ENCODE measurements at regions not wholly inside any gene's neighbourhood (a gene's known extent, or its start where the extent isn't known, plus 50 kb on each side); places are given as distances from the start of the nearest gene placed in this dataset.

GRCh38 chr9:28034242-28034641 lies 461.0 kb upstream of the C9orf72 start:
- H3K4me3 ChIP-seq (replicated peaks in 1 of 2; ENCODE audit: low read depth in 1 of 2, low read length in 2 of 2), result no peak overlapping the region
- no peak for ATAC-seq
- CTCF ChIA-PET, result no interaction called here

More at GRCh38 chr9:28034242-28034641, 461.0 kb upstream of the C9orf72 start:
- H3K9ac ChIP-seq (ENCODE audit: low read length), result no peak overlapping the region
- TF ChIP-seq POLR2AphosphoS5 (IDR thresholded peaks at IDR 0.05; ENCODE audit: low read depth, low read length), result no peak
- no peak for TF ChIP-seq ELF1 (IDR thresholded peaks at IDR 0.05; ENCODE audit: borderline replicate concordance, low read depth)
- TF ChIP-seq POLR2A (IDR thresholded peaks at IDR 0.05; ENCODE audit: borderline replicate concordance, extremely low read depth, insufficient read depth, insufficient read length), result no peak
- TF ChIP-seq REST (IDR thresholded peaks at IDR 0.05; ENCODE audit: low read depth), result no peak
- no peak for TF ChIP-seq YY1 (IDR thresholded peaks at IDR 0.05; ENCODE audit: extremely low read depth, insufficient replicate concordance, low read depth, low read length)
- H3K9me3 ChIP-seq (ENCODE audit: control insufficient read depth in 1 of 2, insufficient read depth in 1 of 2, low read depth in 1 of 2, low read length in 2 of 2), result peaks cover 0 to 4% of the 10 kb centered on the region in 2 experiments; a peak in 1 of 4 replicates
- no peaks in the 10 kb centered on the region for H3K4me1 ChIP-seq (ENCODE audit: control insufficient read depth in 1 of 2, insufficient read depth in 2 of 2, low read length in 2 of 2)
- no peaks in the 10 kb centered on the region for H3K79me2 ChIP-seq (ENCODE audit: insufficient read depth, low read length)
- no TSS peak for BruUV-seq (replicated peaks)
- no peaks in the 10 kb centered on the region for H4K20me1 ChIP-seq (ENCODE audit: insufficient read depth)
- ChIA-PET POLR2A (no interaction called here), RAD21 (ENCODE audit: low non-redundant PET in 1 of 2, low total read pairs in 2 of 2, uncharacterized antibody in 2 of 2, unreplicated experiment in 2 of 2) (no interaction called here)
- no peak overlapping the region for H2AFZ ChIP-seq (ENCODE audit: low read depth, low read length, poor library complexity, severe bottlenecking)
- H3K27ac ChIP-seq (ENCODE audit: low read depth, low read length), result no peak overlapping the region
- intact Hi-C loops (cut with micrococcal nuclease), result no loop called here
- no peaks in the 10 kb centered on the region for H3K36me3 ChIP-seq (ENCODE audit: control insufficient read depth in 1 of 2, insufficient read depth in 2 of 2, low read length in 2 of 2)
- DNase-seq (ENCODE audit: low read depth, low spot score), result no peak
- H3K9me2 ChIP-seq (ENCODE audit: insufficient read depth), result no peaks in the 10 kb centered on the region
- peaks cover 3% of the 10 kb centered on the region; the same call in 1 of the 2 replicates for H3K27me3 ChIP-seq (ENCODE audit: insufficient read depth, low read length)
- H3K4me2 ChIP-seq (ENCODE audit: low read length), result no peak overlapping the region
